Ishikawa (cell line): ENCODE measurements at regions not wholly inside any gene's neighbourhood (a gene's known extent, or its start where the extent isn't known, plus 50 kb on each side); places are given as distances from the start of the nearest gene placed in this dataset.

Source experiments
- CREB1 ChIP-seq: IDR thresholded peaks from 2 replicates; pipeline ENCODE4 v1.6.1; 2012; ENCODE audit warnings: low read depth
- EGR1 ChIP-seq: IDR thresholded peaks from 2 replicates; pipeline ENCODE4 v1.6.1; 2012
- EP300 ChIP-seq: IDR thresholded peaks from 2 replicates; pipeline ENCODE4 v1.6.1; 2012; ENCODE audit warnings: borderline replicate concordance
- MAX ChIP-seq: IDR thresholded peaks from 2 replicates; pipeline ENCODE4 v1.6.1; 2012
- RAD21 ChIP-seq: IDR thresholded peaks from 2 replicates; pipeline ENCODE4 v1.6.1; 2012; ENCODE audit warnings: low read depth
- REST ChIP-seq: IDR thresholded peaks from 2 replicates; pipeline ENCODE4 v1.6.1; 2012; ENCODE audit warnings: low read depth, mild to moderate bottlenecking
- TAF1 ChIP-seq: IDR thresholded peaks from 2 replicates; pipeline ENCODE4 v1.6.1; 2012; ENCODE audit warnings: low read depth, mild to moderate bottlenecking
- TCF12 ChIP-seq: IDR thresholded peaks from 2 replicates; pipeline ENCODE4 v1.6.1; 2012; ENCODE audit warnings: low read depth
- TEAD4 ChIP-seq: IDR thresholded peaks from 2 replicates; pipeline ENCODE4 v1.6.1; 2012
- USF1 ChIP-seq: IDR thresholded peaks from 2 replicates; pipeline ENCODE4 v1.6.1; 2012
- YY1 ChIP-seq: IDR thresholded peaks from 2 replicates; pipeline ENCODE4 v1.6.1; 2012; ENCODE audit warnings: low read depth

GRCh38 chr5:68067976-68068603 is 147.5 kb upstream of the PIK3R1 start:
- TF ChIP-seq TAF1 (no peak), EP300 (no peak), YY1 (no peak), TCF12 (no peak), USF1 (no peak), MAX (no peak), RAD21 (no peak), EGR1 (no peak), TEAD4 (no peak), REST (no peak), CREB1 (no peak)
